Upper lobe of left lung (tissue), 6 donors: ENCODE measurements at regions not wholly inside any gene's neighbourhood (a gene's known extent, or its start where the extent isn't known, plus 50 kb on each side); places are given as distances from the start of the nearest gene placed in this dataset.

Source experiments
- ATAC-seq, 2 donors: fragments of 200-7000 bp; cut with Tn5 transposase; one replicate each; pipeline ENCODE4 v1.9.1; 2022; ENCODE audit warnings: mild to moderate bottlenecking in 2 of 2, moderate library complexity in 2 of 2; ENCODE audit not compliant: low FRiP score in 2 of 2
- DNase-seq, 2 donors: peaks; one replicate each; pipeline ENCODE4 v3.0.0-alpha.2; 2019 to 2020
- H3K27ac ChIP-seq, 4 donors: fragments of 200-600 bp; sonication (generic); one replicate each; pipeline ENCODE4 v1.5.1; 2016 to 2019
- H3K27me3 ChIP-seq, 4 donors: fragments of 200-600 bp; sonication (generic); one replicate each; pipeline ENCODE4 v1.5.1; 2017 to 2019
- H3K36me3 ChIP-seq, 4 donors: fragments of 200-600 bp; sonication (generic); one replicate each; pipeline ENCODE4 v1.5.1; 2016 to 2019
- H3K4me1 ChIP-seq, 4 donors: fragments of 200-600 bp; sonication (generic); one replicate each; pipeline ENCODE4 v1.5.1; 2018 to 2019
- H3K4me3 ChIP-seq, 4 donors: fragments of 200-600 bp; sonication (generic); one replicate each; pipeline ENCODE4 v1.5.1; 2017 to 2019; ENCODE audit warnings: mild to moderate bottlenecking in 2 of 4, moderate library complexity in 1 of 4
- H3K9me3 ChIP-seq, 4 donors: fragments of 200-600 bp; sonication (generic); one replicate each; pipeline ENCODE4 v1.5.1; 2018 to 2019
- EP300 ChIP-seq, 4 donors: sonication (generic); formaldehyde crosslinking; IDR thresholded peaks; one replicate each; pipeline ENCODE4 v1.5.1; 2017; ENCODE audit warnings: antibody characterized with exemption in 4 of 4, control low read depth in 2 of 4
- POLR2A ChIP-seq, 4 donors: fragments of 450-650 bp; IDR thresholded peaks; one replicate each; pipeline ENCODE4 v1.5.1; 2016 to 2017; ENCODE audit warnings: antibody characterized with exemption in 4 of 4, mild to moderate bottlenecking in 2 of 4
- POLR2AphosphoS5 ChIP-seq, 2 donors: sonication (generic); formaldehyde crosslinking; IDR thresholded peaks; one replicate each; pipeline ENCODE4 v1.5.1; 2017; ENCODE audit warnings: antibody characterized with exemption in 2 of 2
- WGBS, 2 donors: methylation state at CpG; one replicate each; pipeline ENCODE4 v1.1.5; 2017 to 2018; 5-methylcytosine and 5-hydroxymethylcytosine counted together
- TF ChIP-seq, protein P1 (sequence below), 6 experiments: fragments of 450-650 bp in 4 of 6; fragments of 200-600 bp in 2 of 6; sonication (generic) in 2 of 6; IDR thresholded peaks; one replicate each; pipeline ENCODE4 v1.5.1; 2016 to 2019; ENCODE audit warnings: antibody characterized with exemption in 6 of 6
- donor health status: DM: no; HTN: no; CAD: no; lungs with moderate emphysema.
- donor health status: DM: no; HTN: yes; CAD: no; lungs with severe emphysema.

DNA sequence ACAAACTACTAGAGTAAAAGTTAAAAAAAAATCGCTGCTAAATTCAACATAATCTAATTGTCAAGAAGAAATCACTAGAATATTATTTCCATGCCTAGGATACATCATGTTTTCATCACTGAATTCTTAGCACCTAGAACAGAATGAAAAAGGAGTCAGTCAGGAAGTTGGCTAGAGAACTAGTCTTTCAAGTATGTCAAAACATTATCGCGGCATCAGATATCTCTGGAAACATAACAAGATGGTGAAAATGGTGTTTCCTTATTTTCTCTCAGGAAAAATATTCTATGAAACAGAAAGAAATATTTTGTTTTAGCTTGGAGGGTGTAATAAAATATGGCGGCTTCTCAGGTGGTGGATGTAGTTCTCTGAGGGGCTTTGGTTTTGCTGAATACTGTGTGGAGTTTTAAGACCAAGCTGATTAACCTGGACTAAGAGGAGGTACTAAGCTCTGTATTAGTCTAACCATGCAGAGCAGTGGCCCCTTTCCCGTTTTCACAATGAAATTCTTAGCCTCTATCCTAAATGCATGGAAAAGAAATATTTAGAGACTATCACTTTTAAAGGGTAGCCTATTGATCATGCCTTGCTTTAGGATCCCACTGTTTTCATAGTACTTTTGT, 205.6 kb downstream of the MDFIC start:
- Histone ChIP-seq H3K4me3 (no peak overlapping the region), H3K9me3 (no peaks in the 10 kb centered on the region), H3K4me1 (no peaks in the 10 kb centered on the region), H3K27ac (no peak overlapping the region), H3K36me3 (no peaks in the 10 kb centered on the region), H3K27me3 (no peaks in the 10 kb centered on the region)
- no peak for DNase-seq
- ATAC-seq: no peak
- WGBS, 2 donors: 65 to 77% methylated on average over 5 of the region's 5 CpGs
- TF ChIP-seq POLR2A (IDR thresholded peaks at IDR 0.05) (no peak), EP300 (IDR thresholded peaks at IDR 0.05) (no peak), POLR2AphosphoS5 (IDR thresholded peaks at IDR 0.05) (no peak)
- TF ChIP-seq, protein P1, sequence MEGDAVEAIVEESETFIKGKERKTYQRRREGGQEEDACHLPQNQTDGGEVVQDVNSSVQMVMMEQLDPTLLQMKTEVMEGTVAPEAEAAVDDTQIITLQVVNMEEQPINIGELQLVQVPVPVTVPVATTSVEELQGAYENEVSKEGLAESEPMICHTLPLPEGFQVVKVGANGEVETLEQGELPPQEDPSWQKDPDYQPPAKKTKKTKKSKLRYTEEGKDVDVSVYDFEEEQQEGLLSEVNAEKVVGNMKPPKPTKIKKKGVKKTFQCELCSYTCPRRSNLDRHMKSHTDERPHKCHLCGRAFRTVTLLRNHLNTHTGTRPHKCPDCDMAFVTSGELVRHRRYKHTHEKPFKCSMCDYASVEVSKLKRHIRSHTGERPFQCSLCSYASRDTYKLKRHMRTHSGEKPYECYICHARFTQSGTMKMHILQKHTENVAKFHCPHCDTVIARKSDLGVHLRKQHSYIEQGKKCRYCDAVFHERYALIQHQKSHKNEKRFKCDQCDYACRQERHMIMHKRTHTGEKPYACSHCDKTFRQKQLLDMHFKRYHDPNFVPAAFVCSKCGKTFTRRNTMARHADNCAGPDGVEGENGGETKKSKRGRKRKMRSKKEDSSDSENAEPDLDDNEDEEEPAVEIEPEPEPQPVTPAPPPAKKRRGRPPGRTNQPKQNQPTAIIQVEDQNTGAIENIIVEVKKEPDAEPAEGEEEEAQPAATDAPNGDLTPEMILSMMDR (IDR thresholded peaks at IDR 0.05): no peak

DNA sequence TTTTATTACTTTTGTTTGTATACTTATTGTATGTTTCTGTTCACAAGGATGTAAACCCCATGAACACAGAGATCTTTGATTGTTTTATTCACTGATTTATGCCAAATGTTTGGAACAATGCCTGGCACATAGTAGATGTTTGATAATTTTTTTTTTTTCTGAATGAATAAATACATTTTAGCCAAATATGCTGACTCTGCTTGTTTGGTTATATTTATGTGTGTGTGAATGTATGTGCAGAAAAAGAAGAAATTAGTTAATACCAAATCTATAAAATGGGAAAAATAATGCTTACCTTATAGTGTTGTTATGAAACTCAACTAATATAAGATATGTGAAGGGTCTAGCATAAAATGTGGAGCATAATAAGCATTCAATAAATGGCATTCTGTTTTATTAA, 203.9 kb downstream of the MDFIC start:
- Histone ChIP-seq H3K4me3 (no peak overlapping the region), H3K27me3 (no peaks in the 10 kb centered on the region), H3K27ac (no peak overlapping the region), H3K36me3 (no peaks in the 10 kb centered on the region), H3K9me3 (no peaks in the 10 kb centered on the region), H3K4me1 (peaks cover 0 to 6% (median 0%) of the 10 kb centered on the region in 4 donors)
- DNase-seq (no peak), ATAC-seq (no peak)
- TF ChIP-seq POLR2AphosphoS5 (IDR thresholded peaks at IDR 0.05) (no peak), POLR2A (IDR thresholded peaks at IDR 0.05) (no peak), EP300 (IDR thresholded peaks at IDR 0.05) (no peak)
- TF ChIP-seq, protein P1 (IDR thresholded peaks at IDR 0.05): no peak

DNA sequence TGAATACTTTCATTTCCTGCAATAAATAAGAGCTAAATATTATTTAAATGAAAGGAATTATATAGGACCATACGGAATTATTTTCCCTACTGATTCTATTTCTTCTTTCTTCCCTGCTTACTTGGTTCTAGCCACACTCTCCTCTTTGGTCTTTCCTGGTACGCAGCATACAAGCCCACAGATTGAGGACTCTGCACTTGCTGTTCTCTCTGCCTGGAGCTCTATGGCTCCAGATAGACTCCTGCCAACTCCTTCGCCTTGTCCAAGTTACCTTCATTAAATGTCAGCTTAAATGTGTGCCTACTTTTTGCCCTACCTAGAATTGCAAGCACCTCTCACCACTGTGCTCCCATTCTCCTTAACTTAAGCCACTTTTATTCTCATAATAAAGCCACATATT, 203.4 kb downstream of the MDFIC start:
- Histone ChIP-seq H3K4me1 (peaks cover 0 to 6% (median 0%) of the 10 kb centered on the region in 4 donors), H3K36me3 (no peaks in the 10 kb centered on the region), H3K27me3 (no peaks in the 10 kb centered on the region), H3K4me3 (no peak overlapping the region), H3K27ac (no peak overlapping the region), H3K9me3 (no peaks in the 10 kb centered on the region)
- WGBS, 2 donors: 93 to 98% methylated on average over 3 of the region's 3 CpGs
- TF ChIP-seq EP300 (IDR thresholded peaks at IDR 0.05) (no peak), POLR2AphosphoS5 (IDR thresholded peaks at IDR 0.05) (no peak), POLR2A (IDR thresholded peaks at IDR 0.05) (no peak)
- TF ChIP-seq, protein P1 (IDR thresholded peaks at IDR 0.05): no peak
- DNase-seq (no peak), ATAC-seq (no peak)

DNA sequence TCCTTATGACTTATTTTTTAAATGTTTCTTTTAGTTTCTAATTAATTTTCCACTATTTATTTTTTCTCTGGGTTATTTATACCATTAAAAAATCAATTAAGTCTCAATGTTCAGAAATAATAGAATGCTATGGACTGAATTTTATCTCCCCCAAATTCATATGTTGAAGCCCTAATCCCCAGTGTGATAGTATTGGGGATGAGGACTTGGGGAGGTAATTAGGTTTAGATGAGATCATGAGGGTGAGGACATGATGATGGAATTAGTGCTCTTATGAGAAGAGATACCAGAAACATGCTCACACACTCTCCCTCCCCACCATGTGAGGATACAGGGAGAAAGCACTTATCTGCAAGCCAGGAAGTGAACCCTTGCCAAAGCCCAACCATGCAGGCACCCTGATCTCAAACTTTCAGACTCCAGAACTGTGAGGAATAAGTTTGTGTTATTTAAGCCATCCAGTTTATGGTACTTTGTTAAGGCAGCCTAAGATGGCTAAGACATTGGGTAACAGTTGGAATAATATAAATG, 202.6 kb downstream of the MDFIC start:
- H3K36me3 ChIP-seq: no peaks in the 10 kb centered on the region
- TF ChIP-seq POLR2A (IDR thresholded peaks at IDR 0.05): no peak
- TF ChIP-seq, protein P1 (IDR thresholded peaks at IDR 0.05): no peak
- TF ChIP-seq POLR2AphosphoS5 (IDR thresholded peaks at IDR 0.05): no peak
- TF ChIP-seq EP300 (IDR thresholded peaks at IDR 0.05): no peak
- DNase-seq (no peak), ATAC-seq (no peak)
- H3K4me1 ChIP-seq: peaks cover 0 to 6% (median 0%) of the 10 kb centered on the region in 4 donors
- H3K27me3 ChIP-seq: no peaks in the 10 kb centered on the region
- no peaks in the 10 kb centered on the region for H3K9me3 ChIP-seq
- no peak overlapping the region for H3K4me3 ChIP-seq
- no peak overlapping the region for H3K27ac ChIP-seq

DNA sequence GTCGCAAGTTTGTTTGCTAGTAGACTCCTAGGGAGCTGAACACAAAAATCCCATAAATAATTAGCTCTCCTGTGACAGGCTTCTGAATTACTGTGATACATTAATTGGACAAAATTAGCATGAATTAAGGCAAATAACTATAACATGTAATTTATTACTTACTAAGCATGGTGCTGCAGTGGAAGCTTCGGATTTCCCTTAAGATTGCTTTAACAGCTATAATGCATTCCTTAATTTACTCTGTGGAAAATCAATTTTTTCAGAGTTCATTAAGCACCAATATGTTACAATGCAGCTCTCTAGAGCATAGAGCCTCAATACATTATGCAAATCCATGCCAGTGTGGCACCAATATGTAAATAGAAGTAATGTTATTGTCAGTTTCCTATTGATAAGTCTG, 201.5 kb downstream of the MDFIC start:
- peaks cover 0 to 6% (median 0%) of the 10 kb centered on the region in 4 donors for H3K4me1 ChIP-seq
- 91 to 94% methylated on average over 2 of the region's 2 CpGs for WGBS, 2 donors
- H3K36me3 ChIP-seq: no peaks in the 10 kb centered on the region

More for the DNA sequence above, 201.5 kb downstream of the MDFIC start:
- Histone ChIP-seq H3K4me3 (no peak overlapping the region), H3K9me3 (no peaks in the 10 kb centered on the region), H3K27me3 (no peaks in the 10 kb centered on the region), H3K27ac (no peak overlapping the region)
- no peak for TF ChIP-seq EP300 (IDR thresholded peaks at IDR 0.05)
- TF ChIP-seq, protein P1 (IDR thresholded peaks at IDR 0.05): no peak
- TF ChIP-seq POLR2AphosphoS5 (IDR thresholded peaks at IDR 0.05): no peak
- TF ChIP-seq POLR2A (IDR thresholded peaks at IDR 0.05): no peak
- ATAC-seq: no peak
- no peak for DNase-seq
